ENCODE measurements at regions not wholly inside any gene's neighbourhood (a gene's known extent, or its start where the extent isn't known, plus 50 kb on each side); places are given as distances from the start of the nearest gene placed in this dataset.

- no peaks in the 10 kb centered on the region for H3K36me3 ChIP-seq
- H3K9me3 ChIP-seq, result no peaks in the 10 kb centered on the region
- H3K4me3 ChIP-seq (ENCODE audit: low read depth in 1 of 2, low read length in 1 of 2), result no peak overlapping the region
- no peak overlapping the region for H3K27ac ChIP-seq
- H3K27me3 ChIP-seq, result no peaks in the 10 kb centered on the region
- no peak for TF ChIP-seq CTCF (IDR thresholded peaks at IDR 0.05)
- H3K4me1 ChIP-seq (ENCODE audit: control insufficient read depth in 1 of 2, insufficient read depth in 1 of 2, low read depth in 1 of 2, low read length in 1 of 2), result no peaks in the 10 kb centered on the region
These were observed 110.2 kb upstream of the GDF10 start for GRCh38 chr10:47189802-47190201.

GRCh38 chr10:47190301-47190700 is 109.7 kb upstream of the GDF10 start:
- Histone ChIP-seq H3K4me3 (ENCODE audit: low read depth in 1 of 2, low read length in 1 of 2) (no peak overlapping the region), H3K9me3 (no peaks in the 10 kb centered on the region), H3K27me3 (no peaks in the 10 kb centered on the region), H3K27ac (no peak overlapping the region), H3K4me1 (ENCODE audit: control insufficient read depth in 1 of 2, insufficient read depth in 1 of 2, low read depth in 1 of 2, low read length in 1 of 2) (no peaks in the 10 kb centered on the region), H3K36me3 (no peaks in the 10 kb centered on the region)
- TF ChIP-seq CTCF (IDR thresholded peaks at IDR 0.05), result no peak

- no peaks in the 10 kb centered on the region for H3K9me3 ChIP-seq
- no peak overlapping the region for H3K4me3 ChIP-seq (ENCODE audit: low read depth in 1 of 2, low read length in 1 of 2)
- no peak for TF ChIP-seq CTCF (IDR thresholded peaks at IDR 0.05)
- no peak overlapping the region for H3K27ac ChIP-seq
- no peaks in the 10 kb centered on the region for H3K4me1 ChIP-seq (ENCODE audit: control insufficient read depth in 1 of 2, insufficient read depth in 1 of 2, low read depth in 1 of 2, low read length in 1 of 2)
- H3K36me3 ChIP-seq, result no peaks in the 10 kb centered on the region
- no peaks in the 10 kb centered on the region for H3K27me3 ChIP-seq
These were observed 109.1 kb upstream of the GDF10 start for GRCh38 chr10:47190802-47191450.

GRCh38 chr10:47192273-47192672 is 107.7 kb upstream of the GDF10 start:
- no peak overlapping the region for H3K27ac ChIP-seq
- no peaks in the 10 kb centered on the region for H3K9me3 ChIP-seq
- no peaks in the 10 kb centered on the region for H3K27me3 ChIP-seq
- TF ChIP-seq CTCF (IDR thresholded peaks at IDR 0.05), result no peak
- no peaks in the 10 kb centered on the region for H3K36me3 ChIP-seq
- H3K4me3 ChIP-seq (ENCODE audit: low read depth in 1 of 2, low read length in 1 of 2), result no peak overlapping the region
- H3K4me1 ChIP-seq (ENCODE audit: control insufficient read depth in 1 of 2, insufficient read depth in 1 of 2, low read depth in 1 of 2, low read length in 1 of 2), result no peaks in the 10 kb centered on the region

GRCh38 chr10:47193666-47194065 is 106.3 kb upstream of the GDF10 start:
- H3K36me3 ChIP-seq, result no peaks in the 10 kb centered on the region
- no peak for TF ChIP-seq CTCF (IDR thresholded peaks at IDR 0.05)
- H3K27me3 ChIP-seq, result no peaks in the 10 kb centered on the region
- no peak overlapping the region for H3K27ac ChIP-seq
- no peaks in the 10 kb centered on the region for H3K4me1 ChIP-seq (ENCODE audit: control insufficient read depth in 1 of 2, insufficient read depth in 1 of 2, low read depth in 1 of 2, low read length in 1 of 2)
- no peak overlapping the region for H3K4me3 ChIP-seq (ENCODE audit: low read depth in 1 of 2, low read length in 1 of 2)
- H3K9me3 ChIP-seq, result no peaks in the 10 kb centered on the region
